HG03354 (cell line): ENCODE measurements at regions not wholly inside any gene's neighbourhood (a gene's known extent, or its start where the extent isn't known, plus 50 kb on each side); places are given as distances from the start of the nearest gene placed in this dataset.
"Not testable (repeated sequence)": the region's sequence is repeated elsewhere in the genome, so short reads cannot be mapped to it uniquely, and the experiment has no call there.

Experiments used
- ATAC-seq: cut with Tn5 transposase; IDR thresholded peaks from one replicate; pipeline ENCODE4 v1.9.1; 2021; ENCODE audit warnings: mild to moderate bottlenecking; ENCODE audit not compliant: unreplicated experiment, poor library complexity, severe bottlenecking

- ATAC-seq: no peak
Measured at GRCh38 chr6:26275663-26276062, 89.3 kb upstream of the BTN3A2 start.

- no peak for ATAC-seq
Measured at GRCh38 chr6:26276841-26277648, 88.0 kb upstream of the BTN3A2 start.

- ATAC-seq: no peak
Measured at GRCh38 chr6:26278536-26278935, 86.5 kb upstream of the BTN3A2 start.

GRCh38 chr6:26279371-26279770, 85.6 kb upstream of the BTN3A2 start:
- not testable (repeated sequence) for ATAC-seq

GRCh38 chr6:26280407-26280806, 84.6 kb upstream of the BTN3A2 start:
- ATAC-seq: no peak

- ATAC-seq: no peak
Measured at GRCh38 chr6:26284537-26285142, 80.4 kb upstream of the BTN3A2 start.

- peak; percentile 79 for ATAC-seq
Measured at GRCh38 chr6:26285143-26286134, 79.6 kb upstream of the BTN3A2 start.

- peak; percentile 24 for ATAC-seq
Measured at GRCh38 chr6:26286168-26286877, 78.7 kb upstream of the BTN3A2 start.

- no peak for ATAC-seq
Measured at GRCh38 chr6:26288155-26288554, 76.8 kb upstream of the BTN3A2 start.

GRCh38 chr6:26290941-26291340, 74.1 kb upstream of the BTN3A2 start:
- no peak for ATAC-seq

GRCh38 chr6:26292709-26293108, 72.3 kb upstream of the BTN3A2 start:
- no peak for ATAC-seq

GRCh38 chr6:26294302-26294701, 70.7 kb upstream of the BTN3A2 start:
- no peak for ATAC-seq

- no peak for ATAC-seq
Measured at GRCh38 chr6:26295691-26296555, 69.1 kb upstream of the BTN3A2 start.

GRCh38 chr6:26296556-26296856, 68.5 kb upstream of the BTN3A2 start:
- no peak for ATAC-seq

GRCh38 chr6:26296857-26297648, 67.9 kb upstream of the BTN3A2 start:
- no peak for ATAC-seq

GRCh38 chr6:26299286-26300042, 65.5 kb upstream of the BTN3A2 start:
- ATAC-seq: no peak

- no peak for ATAC-seq
Measured at GRCh38 chr6:26300043-26300331, 65.0 kb upstream of the BTN3A2 start.

- ATAC-seq: no peak
Measured at GRCh38 chr6:26300359-26300758, 64.6 kb upstream of the BTN3A2 start.
